GM10266 (cell line): ENCODE measurements at regions not wholly inside any gene's neighbourhood (a gene's known extent, or its start where the extent isn't known, plus 50 kb on each side); places are given as distances from the start of the nearest gene placed in this dataset.

Source experiments
- DNase-seq: peaks from one replicate; pipeline ENCODE4 v3.0.0; 2012; ENCODE audit errors: extremely low spot score
- CTCF ChIP-seq: IDR thresholded peaks from 2 replicates; pipeline ENCODE4 v1.5.1; 2012; ENCODE audit warnings: mild to moderate bottlenecking, low read depth; ENCODE audit not compliant: control insufficient read depth, insufficient read depth; ENCODE audit errors: missing control alignments

- no peak for TF ChIP-seq CTCF
- DNase-seq, result no peak
These were observed 134.8 kb upstream of the HDAC4 start for GRCh38 chr2:239535413-239536144.

DNA sequence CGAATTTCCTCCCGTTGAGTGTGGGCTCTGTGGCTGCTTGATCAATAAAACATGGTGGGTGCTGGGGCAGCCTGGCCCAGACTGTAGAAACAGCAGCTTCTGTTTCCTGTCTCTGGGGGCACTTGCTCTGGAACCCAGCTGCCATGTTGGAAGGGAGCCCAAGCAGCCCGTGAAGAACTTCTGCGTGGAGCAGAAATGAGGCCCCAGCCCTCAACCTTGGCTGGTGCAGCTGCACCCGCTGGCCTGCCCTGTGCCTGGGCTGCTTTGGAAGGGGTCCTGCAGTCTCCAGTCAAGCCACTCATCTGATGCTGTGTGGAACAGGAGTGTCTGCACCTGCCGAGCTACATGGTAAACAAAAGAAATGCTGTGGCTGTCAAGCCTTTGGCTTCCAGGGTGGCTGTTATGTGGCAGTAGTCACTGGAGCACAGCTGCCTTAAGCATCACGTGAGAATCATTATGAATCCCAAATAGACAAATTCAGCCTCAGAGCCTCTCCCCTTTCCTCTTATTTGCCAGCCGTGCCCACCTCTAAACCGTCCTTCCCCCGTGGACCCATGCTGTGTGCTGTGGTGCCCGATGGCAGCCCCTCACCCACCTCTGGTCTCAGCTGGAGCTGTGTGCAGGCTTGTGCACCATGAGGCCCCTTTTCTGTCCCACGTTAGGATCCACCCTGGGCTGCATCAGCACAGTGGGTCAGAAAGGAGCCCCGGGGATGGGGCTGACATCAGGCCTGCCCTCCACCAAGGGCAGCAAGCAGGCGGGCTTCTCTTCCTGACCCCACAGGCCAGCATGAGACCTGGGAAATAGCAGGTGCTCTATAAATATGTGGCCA lies 134.0 kb upstream of the HDAC4 start:
- no peak for DNase-seq
- TF ChIP-seq CTCF, result no peak

GRCh38 chr2:239533569-239534316 lies 132.9 kb upstream of the HDAC4 start:
- no peak for TF ChIP-seq CTCF
- no peak for DNase-seq

DNA sequence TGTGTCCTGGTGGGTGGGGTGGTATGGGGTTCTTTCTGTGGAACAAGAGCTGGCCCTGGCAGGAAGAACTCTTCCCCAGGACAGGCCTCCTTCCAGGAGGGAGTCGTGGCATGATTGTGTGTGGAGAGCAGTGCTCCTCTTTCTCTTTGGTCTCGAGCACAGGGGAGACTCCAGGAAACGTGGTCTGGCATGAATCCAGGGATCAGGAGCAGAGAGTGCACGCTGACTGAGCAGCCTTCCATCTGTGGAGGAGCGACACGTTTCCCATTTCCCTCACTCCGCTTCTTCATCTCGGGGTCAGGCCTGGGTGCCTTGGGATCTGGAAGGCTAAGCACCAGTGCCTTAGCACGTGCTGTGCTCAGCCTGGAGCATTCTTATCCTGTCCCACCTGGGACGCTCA lies 132.0 kb upstream of the HDAC4 start:
- TF ChIP-seq CTCF, result no peak
- DNase-seq, result no peak

DNA sequence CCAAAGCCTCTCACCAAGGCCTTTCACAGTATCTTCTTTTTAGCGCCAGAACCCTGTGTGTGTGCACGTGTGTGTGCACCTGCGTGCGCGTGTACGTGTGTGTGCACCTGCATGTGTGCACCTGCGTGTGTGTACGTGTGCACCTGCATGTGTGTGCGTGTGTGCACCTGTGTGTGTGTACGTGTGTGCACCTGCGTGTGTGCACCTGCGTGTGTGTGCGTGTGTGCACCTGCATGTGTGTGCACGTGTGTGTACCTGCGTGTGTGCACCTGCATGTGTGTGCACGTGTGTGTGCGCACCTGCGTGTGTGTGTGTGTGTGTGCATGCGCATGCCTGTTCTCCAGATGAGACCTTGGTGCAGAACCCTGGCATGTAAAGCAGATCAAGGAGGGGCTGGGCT lies 131.4 kb upstream of the HDAC4 start:
- no peak for TF ChIP-seq CTCF
- no peak for DNase-seq

- no peak for DNase-seq
- TF ChIP-seq CTCF, result no peak
These were observed 130.8 kb upstream of the HDAC4 start for GRCh38 chr2:239531456-239532241.
